OCI-LY1 (cell line): ENCODE measurements at regions not wholly inside any gene's neighbourhood (a gene's known extent, or its start where the extent isn't known, plus 50 kb on each side); places are given as distances from the start of the nearest gene placed in this dataset.

Experiments used
- H2AFZ ChIP-seq: fragments of 200-600 bp; sonication (generic), shearing (Covaris generic); 2 replicates; pipeline ENCODE4 v1.6.0; 2014; ENCODE audit warnings: antibody characterized with exemption, mild to moderate bottlenecking, low read length
- H3F3A ChIP-seq: fragments of 200-600 bp; sonication (generic), shearing (Covaris generic); 2 replicates; pipeline ENCODE4 v1.6.0; 2014; ENCODE audit warnings: mild to moderate bottlenecking, antibody characterized with exemption, low read length, moderate library complexity; ENCODE audit not compliant: insufficient read depth
- H3K27ac ChIP-seq: fragments of 200-600 bp; sonication (generic); 2 replicates; pipeline ENCODE4 v1.5.1; 2014; ENCODE audit warnings: low read length, mixed run types, mild to moderate bottlenecking, low read depth; ENCODE audit not compliant: poor library complexity, severe bottlenecking
- H3K27me3 ChIP-seq: fragments of 200-600 bp; sonication (generic); 2 replicates; pipeline ENCODE4 v1.6.0; 2014; ENCODE audit warnings: antibody characterized with exemption, mild to moderate bottlenecking, low read length, moderate library complexity; ENCODE audit not compliant: insufficient read depth
- H3K36me3 ChIP-seq: fragments of 200-600 bp; sonication (generic); 2 replicates; pipeline ENCODE4 v1.6.1; 2014; ENCODE audit warnings: mild to moderate bottlenecking, antibody characterized with exemption, low read length, moderate library complexity, mixed read lengths; ENCODE audit not compliant: insufficient read depth
- H3K4me1 ChIP-seq: fragments of 200-600 bp; sonication (generic); 2 replicates; pipeline ENCODE4 v1.5.1; 2014; ENCODE audit warnings: mild to moderate bottlenecking, low read length, moderate library complexity; ENCODE audit not compliant: insufficient read depth, severe bottlenecking
- H3K4me2 ChIP-seq: fragments of 200-600 bp; sonication (generic), shearing (Covaris generic); 2 replicates; pipeline ENCODE4 v1.6.1; 2014; ENCODE audit warnings: low read length
- H3K4me3 ChIP-seq: fragments of 200-600 bp; sonication (generic); 2 replicates; pipeline ENCODE4 v1.5.1; 2014; ENCODE audit warnings: low read length, low read depth, mild to moderate bottlenecking, mixed read lengths; ENCODE audit not compliant: poor library complexity, severe bottlenecking
- H3K79me2 ChIP-seq: fragments of 200-600 bp; shearing (Covaris generic); 2 replicates; pipeline ENCODE4 v1.6.1; 2016; ENCODE audit warnings: mixed run types, low read length, mixed read lengths; ENCODE audit not compliant: insufficient read depth
- H3K9ac ChIP-seq: fragments of 200-600 bp; sonication (generic), shearing (Covaris generic); 2 replicates; pipeline ENCODE4 v1.6.1; 2014; ENCODE audit warnings: mild to moderate bottlenecking, low read length, mixed read lengths
- H3K9me2 ChIP-seq: fragments of 200-600 bp; sonication (generic), shearing (Covaris generic); 2 replicates; pipeline ENCODE4 v1.6.1; 2014; ENCODE audit warnings: low read depth, mild to moderate bottlenecking, low read length, mixed read lengths
- H3K9me3 ChIP-seq: fragments of 200-600 bp; shearing (Covaris generic); 2 replicates; pipeline ENCODE4 v1.6.1; 2014; ENCODE audit warnings: low read length, mixed read lengths
- H4K20me1 ChIP-seq: fragments of 200-600 bp; sonication (generic), shearing (Covaris generic); 2 replicates; pipeline ENCODE4 v1.6.0; 2016; ENCODE audit warnings: mild to moderate bottlenecking, low read length; ENCODE audit not compliant: insufficient read depth
- CTCF ChIP-seq: fragments of 200-600 bp; sonication (generic), shearing (Covaris generic); IDR thresholded peaks from 2 replicates; pipeline ENCODE4 v1.5.1; 2017; ENCODE audit warnings: mild to moderate bottlenecking, antibody characterized with exemption, low read length, moderate library complexity, mixed read lengths
- EZH2 ChIP-seq: fragments of 200-600 bp; sonication (generic), shearing (Covaris generic); IDR thresholded peaks from 2 replicates; pipeline ENCODE4 v1.8.0; 2017; ENCODE audit warnings: borderline replicate concordance, mixed run types, mild to moderate bottlenecking, antibody characterized with exemption, low read length, moderate library complexity, mixed read lengths

GRCh38 chr18:27608742-27609141, 423.6 kb upstream of the CHST9 start:
- H3K4me1 ChIP-seq = no peaks in the 10 kb centered on the region
- H3K36me3 ChIP-seq = no peaks in the 10 kb centered on the region
- no peaks in the 10 kb centered on the region for H4K20me1 ChIP-seq
- no peaks in the 10 kb centered on the region for H3K9me3 ChIP-seq
- H2AFZ ChIP-seq = no peak overlapping the region
- TF ChIP-seq EZH2 (no peak), CTCF (peak; percentile 57)
- no peaks in the 10 kb centered on the region for H3K9me2 ChIP-seq
- no peaks in the 10 kb centered on the region for H3K79me2 ChIP-seq
- no peaks in the 10 kb centered on the region for H3F3A ChIP-seq
- H3K4me3 ChIP-seq = no peak overlapping the region
- no peaks in the 10 kb centered on the region for H3K27me3 ChIP-seq
- H3K9ac ChIP-seq = no peak overlapping the region
- H3K27ac ChIP-seq = no peak overlapping the region
- H3K4me2 ChIP-seq = no peak overlapping the region

- Histone ChIP-seq H3K4me2 (no peak overlapping the region), H3K9me2 (no peaks in the 10 kb centered on the region), H3K27ac (no peak overlapping the region), H4K20me1 (no peaks in the 10 kb centered on the region), H3K9me3 (no peaks in the 10 kb centered on the region), H3K4me1 (no peaks in the 10 kb centered on the region), H3K79me2 (no peaks in the 10 kb centered on the region), H3F3A (no peaks in the 10 kb centered on the region), H3K36me3 (no peaks in the 10 kb centered on the region), H3K27me3 (no peaks in the 10 kb centered on the region), H3K9ac (no peak overlapping the region), H3K4me3 (no peak overlapping the region), H2AFZ (no peak overlapping the region)
- no peak for TF ChIP-seq EZH2
- no peak for TF ChIP-seq CTCF
Observed at GRCh38 chr18:27608174-27608573, 423.1 kb upstream of the CHST9 start.

- Histone ChIP-seq H3K4me1 (no peaks in the 10 kb centered on the region), H3K9ac (no peak overlapping the region), H3K9me3 (no peaks in the 10 kb centered on the region), H3K79me2 (no peaks in the 10 kb centered on the region), H3K9me2 (no peaks in the 10 kb centered on the region), H3K4me3 (no peak overlapping the region), H3K36me3 (no peaks in the 10 kb centered on the region), H3F3A (no peaks in the 10 kb centered on the region), H4K20me1 (no peaks in the 10 kb centered on the region), H3K4me2 (no peak overlapping the region), H3K27ac (no peak overlapping the region), H2AFZ (no peak overlapping the region), H3K27me3 (no peaks in the 10 kb centered on the region)
- TF ChIP-seq CTCF (no peak), EZH2 (no peak)
Observed at GRCh38 chr18:27606741-27607140, 421.6 kb upstream of the CHST9 start.
